Stimulated activated CD8-positive, alpha-beta memory T cell treated with anti-CD3 and anti-CD28 coated beads, Interleukin-15, amount 100 ng/mL, for 48 hours (primary cell): ENCODE measurements at regions not wholly inside any gene's neighbourhood (a gene's known extent, or its start where the extent isn't known, plus 50 kb on each side); places are given as distances from the start of the nearest gene placed in this dataset.

Experiments used
- DNase-seq, 2 donors: peaks; one replicate each; pipeline ENCODE4 v3.0.0-alpha.2; 2020; ENCODE audit warnings: low read depth in 2 of 2

DNA sequence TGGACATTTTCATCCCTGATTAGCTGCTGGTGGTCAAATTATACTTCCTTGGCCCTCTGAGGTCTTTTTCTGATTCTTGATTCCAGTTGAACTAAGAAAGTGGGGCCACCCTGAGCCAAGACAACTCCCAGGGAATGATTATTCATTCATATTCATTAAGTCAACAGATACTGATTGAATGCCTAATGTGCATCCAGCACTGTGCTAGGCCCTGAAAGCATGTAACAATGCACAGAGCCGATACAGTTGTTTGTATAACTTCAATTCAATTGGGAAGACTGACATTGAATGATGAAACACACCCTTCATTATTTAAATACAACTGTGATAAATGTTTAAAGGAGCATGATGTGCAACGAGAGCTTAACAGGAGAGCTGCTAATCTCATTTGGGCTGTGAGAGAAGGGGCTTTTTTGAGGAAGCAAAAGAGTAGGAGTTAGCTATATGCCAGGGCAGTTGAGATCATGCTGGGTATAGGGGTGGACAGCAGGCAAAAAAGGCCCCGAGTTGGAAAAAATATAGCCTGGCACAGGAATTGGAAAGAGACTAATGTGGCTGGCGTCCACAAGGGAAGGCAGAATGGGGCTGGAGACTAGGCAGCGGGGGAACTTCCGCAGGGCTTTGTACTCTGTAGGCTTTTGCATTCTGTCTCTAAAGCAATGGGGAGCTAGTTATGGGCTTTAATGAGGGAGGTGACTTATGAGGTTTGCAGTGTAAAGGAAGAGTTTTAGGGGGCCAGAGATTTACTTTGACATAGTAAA lies 57.2 kb upstream of the ACVR1 start:
- no peak for DNase-seq

DNA sequence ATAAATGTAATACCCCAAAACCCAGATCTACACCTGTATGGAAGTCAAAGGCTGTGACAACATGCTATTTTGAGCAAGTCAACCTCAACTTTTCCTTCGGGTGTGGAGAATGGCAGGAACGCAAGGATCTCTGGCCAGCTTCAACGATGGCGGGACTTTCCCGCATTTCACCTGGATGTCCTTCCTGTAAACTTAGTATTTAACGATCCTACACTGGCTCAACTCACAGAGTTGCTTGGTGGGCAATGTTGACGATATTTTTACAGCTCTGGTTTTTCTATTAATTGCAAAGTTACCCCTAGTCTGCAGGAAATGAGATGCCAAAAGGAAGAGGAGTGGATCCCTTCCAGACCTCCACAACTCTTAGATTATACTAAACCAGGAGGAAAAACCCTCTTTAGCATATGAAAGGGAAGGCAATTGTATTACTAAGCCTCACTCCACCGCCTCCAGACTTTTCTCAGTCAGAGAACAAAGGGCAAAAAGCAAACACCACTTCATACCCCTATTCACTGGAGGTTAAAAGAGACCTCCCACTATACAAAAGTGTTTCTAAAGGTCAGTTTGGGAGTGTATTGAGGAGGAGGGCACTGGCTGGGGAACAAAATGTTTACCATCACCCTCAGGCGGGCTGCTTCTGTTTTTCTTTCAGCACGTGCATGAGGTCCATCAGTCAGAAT lies 56.5 kb upstream of the ACVR1 start:
- no peak for DNase-seq

DNA sequence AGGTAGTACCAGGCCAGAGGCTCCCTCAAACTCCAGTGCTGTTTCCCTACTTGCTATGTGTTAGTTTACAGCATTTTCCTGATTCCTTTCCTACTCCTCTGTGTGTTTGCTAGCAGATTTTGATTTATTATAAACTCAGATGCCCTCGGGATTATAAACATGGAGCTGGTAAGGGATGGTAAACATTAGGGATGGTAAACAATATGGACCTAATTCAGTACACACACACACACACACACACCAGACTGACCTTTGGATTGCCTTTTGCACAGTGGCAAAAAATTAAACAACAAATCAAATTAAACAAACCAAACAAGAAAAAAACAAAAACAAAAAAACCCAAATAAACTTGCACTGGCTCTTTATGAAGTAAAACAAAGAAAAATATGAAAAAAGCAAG lies 55.4 kb upstream of the ACVR1 start:
- no peak for DNase-seq

DNA sequence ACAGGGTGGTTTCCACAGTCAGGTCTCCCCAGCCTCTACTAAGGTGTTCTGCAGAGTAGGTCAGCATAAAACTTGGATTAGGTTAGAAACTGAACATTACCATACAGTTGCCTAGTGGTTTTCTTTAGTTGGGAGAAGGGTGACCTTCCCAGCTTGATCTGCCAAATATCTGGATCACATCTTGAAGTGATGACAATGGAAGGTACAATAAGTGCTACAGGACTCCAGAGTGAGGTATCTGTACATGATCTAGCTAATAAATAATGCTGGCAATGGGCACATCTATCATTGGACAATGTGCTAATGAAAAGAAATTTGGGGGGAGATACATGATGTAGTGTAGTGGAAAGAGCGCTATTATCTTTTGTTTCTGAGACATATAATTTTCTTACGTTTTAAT lies 54.6 kb upstream of the ACVR1 start:
- DNase-seq = no peak

DNA sequence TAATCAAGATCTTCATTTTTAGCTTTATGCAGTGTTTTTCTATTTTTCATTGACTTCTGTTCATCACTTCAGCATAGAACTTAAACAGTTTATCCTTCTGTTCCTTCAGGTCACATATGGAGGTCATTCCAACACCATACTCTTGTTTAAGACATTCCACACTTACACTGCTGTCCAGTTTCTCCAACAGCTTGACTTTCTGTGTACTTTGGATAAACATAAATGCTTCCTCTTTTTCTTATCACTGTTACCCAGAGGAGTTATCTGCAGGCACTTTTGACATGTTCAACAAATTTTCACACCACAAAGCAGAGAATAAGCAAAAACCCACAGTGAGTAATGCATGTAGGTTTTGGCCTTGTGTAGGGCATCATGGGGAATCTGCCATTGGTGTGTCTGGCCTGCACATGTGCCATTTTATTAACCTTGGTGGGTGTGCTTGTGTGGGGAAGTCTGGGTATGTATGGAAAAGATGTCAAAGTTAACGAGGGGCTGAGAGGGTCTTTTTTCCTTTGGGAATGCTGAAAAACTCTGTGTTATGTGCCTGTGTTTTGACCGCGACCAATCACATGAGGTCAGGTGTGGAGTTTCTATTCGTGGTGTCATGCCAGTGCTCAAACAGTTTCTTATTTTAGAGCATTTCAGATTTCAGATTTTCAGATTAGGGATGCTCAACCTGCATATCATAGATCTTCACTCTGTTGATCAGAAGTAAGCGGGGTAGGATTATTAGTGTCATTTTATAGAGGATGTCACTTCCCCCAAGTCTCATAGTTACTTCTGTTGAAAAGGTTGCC lies 53.9 kb upstream of the ACVR1 start:
- no peak for DNase-seq

DNA sequence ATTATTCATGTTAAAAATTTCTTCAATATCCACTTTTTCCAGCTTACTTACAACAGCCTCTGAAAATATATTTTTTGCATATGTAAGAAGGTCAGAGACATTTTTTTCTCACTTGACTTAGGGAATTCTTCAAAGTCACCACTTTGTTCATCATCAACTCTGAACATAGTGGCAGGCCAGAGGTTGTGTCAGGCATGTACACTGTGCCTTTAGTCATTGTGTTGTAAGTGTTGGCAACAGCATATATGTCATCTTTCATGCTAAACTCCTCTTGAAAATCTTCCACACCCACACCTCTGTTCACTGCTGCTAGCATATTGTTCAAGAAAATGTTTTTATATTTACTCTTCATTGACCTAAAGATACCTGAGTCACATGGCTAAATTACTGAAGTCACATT lies 52.2 kb upstream of the ACVR1 start:
- no peak for DNase-seq

DNA sequence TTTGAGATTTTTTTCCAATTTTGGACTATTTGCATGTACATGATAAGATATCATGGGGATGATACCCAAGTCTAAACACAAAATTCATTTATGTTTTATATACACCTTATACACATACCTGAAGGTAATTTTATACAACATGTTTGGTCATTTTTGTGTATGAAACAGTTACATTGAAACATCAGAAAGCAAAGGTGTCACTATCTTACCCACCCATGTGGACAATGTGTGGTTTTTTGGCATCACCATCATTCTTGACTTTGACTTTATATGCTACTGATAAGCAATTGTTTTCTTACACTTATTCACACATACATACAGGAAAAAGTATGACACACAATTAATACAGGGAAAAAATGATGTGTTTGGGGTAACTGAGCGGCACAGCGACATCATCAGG lies 51.0 kb upstream of the ACVR1 start:
- no peak for DNase-seq
